ENCODE measurements at regions not wholly inside any gene's neighbourhood (a gene's known extent, or its start where the extent isn't known, plus 50 kb on each side); places are given as distances from the start of the nearest gene placed in this dataset.

GRCh38 chr12:13373131-13373530 is 176.6 kb downstream of the EMP1 start:
- TF ChIP-seq ZNF589 (CRISPR knock-in tag; conservative IDR thresholded peaks at IDR 0.05) (no peak), EZH2 (conservative IDR thresholded peaks at IDR 0.05; ENCODE audit: low read depth, low read length) (no peak), POLR2AphosphoS5 (IDR thresholded peaks at IDR 0.05; ENCODE audit: low read depth, low read length) (no peak), YY1 (IDR thresholded peaks at IDR 0.05; ENCODE audit: insufficient read depth, insufficient replicate concordance, low read depth, low read length) (no peak), MEF2D (CRISPR knock-in tag; IDR thresholded peaks at IDR 0.05) (no peak), AHDC1 (CRISPR knock-in tag; IDR thresholded peaks at IDR 0.05; ENCODE audit: borderline replicate concordance) (no peak), POLR2A (IDR thresholded peaks at IDR 0.05; ENCODE audit: insufficient read depth in 1 of 2, low read depth in 2 of 2, low read length in 2 of 2) (no peak), CBX5 (CRISPR knock-in tag; IDR thresholded peaks at IDR 0.05; ENCODE audit: borderline replicate concordance) (no peak), NR3C1 (CRISPR knock-in tag; IDR thresholded peaks at IDR 0.05) (no peak), ATF3 (CRISPR knock-in tag; IDR thresholded peaks at IDR 0.05) (no peak), ETV6 (CRISPR knock-in tag; conservative IDR thresholded peaks at IDR 0.05) (no peak), CTCF (CRISPR knock-in tag; IDR thresholded peaks at IDR 0.05) (no peak)
- TF ChIP-seq, protein P1, sequence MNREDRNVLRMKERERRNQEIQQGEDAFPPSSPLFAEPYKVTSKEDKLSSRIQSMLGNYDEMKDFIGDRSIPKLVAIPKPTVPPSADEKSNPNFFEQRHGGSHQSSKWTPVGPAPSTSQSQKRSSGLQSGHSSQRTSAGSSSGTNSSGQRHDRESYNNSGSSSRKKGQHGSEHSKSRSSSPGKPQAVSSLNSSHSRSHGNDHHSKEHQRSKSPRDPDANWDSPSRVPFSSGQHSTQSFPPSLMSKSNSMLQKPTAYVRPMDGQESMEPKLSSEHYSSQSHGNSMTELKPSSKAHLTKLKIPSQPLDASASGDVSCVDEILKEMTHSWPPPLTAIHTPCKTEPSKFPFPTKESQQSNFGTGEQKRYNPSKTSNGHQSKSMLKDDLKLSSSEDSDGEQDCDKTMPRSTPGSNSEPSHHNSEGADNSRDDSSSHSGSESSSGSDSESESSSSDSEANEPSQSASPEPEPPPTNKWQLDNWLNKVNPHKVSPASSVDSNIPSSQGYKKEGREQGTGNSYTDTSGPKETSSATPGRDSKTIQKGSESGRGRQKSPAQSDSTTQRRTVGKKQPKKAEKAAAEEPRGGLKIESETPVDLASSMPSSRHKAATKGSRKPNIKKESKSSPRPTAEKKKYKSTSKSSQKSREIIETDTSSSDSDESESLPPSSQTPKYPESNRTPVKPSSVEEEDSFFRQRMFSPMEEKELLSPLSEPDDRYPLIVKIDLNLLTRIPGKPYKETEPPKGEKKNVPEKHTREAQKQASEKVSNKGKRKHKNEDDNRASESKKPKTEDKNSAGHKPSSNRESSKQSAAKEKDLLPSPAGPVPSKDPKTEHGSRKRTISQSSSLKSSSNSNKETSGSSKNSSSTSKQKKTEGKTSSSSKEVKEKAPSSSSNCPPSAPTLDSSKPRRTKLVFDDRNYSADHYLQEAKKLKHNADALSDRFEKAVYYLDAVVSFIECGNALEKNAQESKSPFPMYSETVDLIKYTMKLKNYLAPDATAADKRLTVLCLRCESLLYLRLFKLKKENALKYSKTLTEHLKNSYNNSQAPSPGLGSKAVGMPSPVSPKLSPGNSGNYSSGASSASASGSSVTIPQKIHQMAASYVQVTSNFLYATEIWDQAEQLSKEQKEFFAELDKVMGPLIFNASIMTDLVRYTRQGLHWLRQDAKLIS (CRISPR knock-in tag; IDR thresholded peaks at IDR 0.05), result no peak
- TF ChIP-seq, protein P2, sequence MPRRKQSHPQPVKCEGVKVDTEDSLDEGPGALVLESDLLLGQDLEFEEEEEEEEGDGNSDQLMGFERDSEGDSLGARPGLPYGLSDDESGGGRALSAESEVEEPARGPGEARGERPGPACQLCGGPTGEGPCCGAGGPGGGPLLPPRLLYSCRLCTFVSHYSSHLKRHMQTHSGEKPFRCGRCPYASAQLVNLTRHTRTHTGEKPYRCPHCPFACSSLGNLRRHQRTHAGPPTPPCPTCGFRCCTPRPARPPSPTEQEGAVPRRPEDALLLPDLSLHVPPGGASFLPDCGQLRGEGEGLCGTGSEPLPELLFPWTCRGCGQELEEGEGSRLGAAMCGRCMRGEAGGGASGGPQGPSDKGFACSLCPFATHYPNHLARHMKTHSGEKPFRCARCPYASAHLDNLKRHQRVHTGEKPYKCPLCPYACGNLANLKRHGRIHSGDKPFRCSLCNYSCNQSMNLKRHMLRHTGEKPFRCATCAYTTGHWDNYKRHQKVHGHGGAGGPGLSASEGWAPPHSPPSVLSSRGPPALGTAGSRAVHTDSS (CRISPR knock-in tag; conservative IDR thresholded peaks at IDR 0.05), result no peak

Measured in HepG2 (cell line).